ENCODE measurements at regions not wholly inside any gene's neighbourhood (a gene's known extent, or its start where the extent isn't known, plus 50 kb on each side); places are given as distances from the start of the nearest gene placed in this dataset.
"Not testable (repeated sequence)": the region's sequence is repeated elsewhere in the genome, so short reads cannot be mapped to it uniquely, and the experiment has no call there.

DNA sequence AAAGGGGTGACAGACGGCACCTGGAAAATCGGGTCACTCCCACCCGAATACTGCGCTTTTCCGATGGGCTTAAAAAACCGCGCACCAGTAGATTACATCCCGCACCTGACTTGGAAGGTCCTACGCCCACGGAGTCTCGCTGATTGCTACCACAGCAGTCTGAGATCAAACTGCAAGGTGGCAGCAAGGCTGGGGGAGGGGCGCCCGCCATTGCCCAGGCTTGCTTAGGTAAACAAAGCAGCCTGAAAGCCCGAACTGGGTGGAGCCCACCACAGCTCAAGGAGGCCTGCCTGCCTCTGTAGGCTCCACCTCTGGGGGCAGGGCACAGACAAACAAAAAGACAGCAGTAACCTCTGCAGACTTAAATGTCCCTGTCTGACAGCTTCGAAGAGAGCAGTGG is 234.2 kb upstream of the ANXA10 start:
- DNase-seq = not testable (repeated sequence)

DNA sequence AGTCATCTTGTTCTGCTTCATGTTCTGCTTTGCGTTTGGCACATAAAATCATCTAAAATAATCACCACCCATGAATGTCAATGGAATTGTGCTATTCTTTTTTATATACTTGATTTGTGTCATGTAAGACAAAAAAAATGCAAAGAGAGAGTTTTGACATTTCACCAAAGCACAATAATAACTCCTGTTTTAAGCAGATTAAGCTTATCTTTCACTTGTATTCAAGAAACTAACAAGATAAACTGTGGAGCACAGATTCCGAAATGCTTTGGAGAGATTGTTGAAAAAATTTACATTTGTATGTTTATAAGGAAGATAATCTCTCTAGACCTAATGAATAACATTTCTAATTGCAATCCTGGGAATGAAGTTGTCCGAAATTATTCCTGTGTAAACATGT is 225.1 kb upstream of the ANXA10 start:
- no peak for DNase-seq

DNA sequence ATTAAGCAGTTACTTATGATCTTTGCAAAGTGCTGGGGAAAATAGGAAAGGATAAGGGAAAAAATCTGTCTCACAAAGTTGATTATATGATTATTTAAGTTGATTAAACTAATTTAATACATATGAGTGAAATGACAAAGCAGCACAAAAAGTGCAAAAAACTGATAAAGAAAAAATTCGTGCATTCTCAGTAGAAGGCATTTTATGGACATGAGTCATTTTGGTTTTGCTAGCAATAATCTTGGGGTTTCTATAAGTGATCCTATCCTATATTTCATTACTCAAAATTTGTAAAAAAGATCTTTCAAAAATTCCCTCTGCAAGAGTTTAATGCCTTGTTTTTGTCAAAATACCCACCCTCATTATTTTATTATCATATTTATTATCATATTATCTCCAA is 224.2 kb upstream of the ANXA10 start:
- DNase-seq = no peak

DNA sequence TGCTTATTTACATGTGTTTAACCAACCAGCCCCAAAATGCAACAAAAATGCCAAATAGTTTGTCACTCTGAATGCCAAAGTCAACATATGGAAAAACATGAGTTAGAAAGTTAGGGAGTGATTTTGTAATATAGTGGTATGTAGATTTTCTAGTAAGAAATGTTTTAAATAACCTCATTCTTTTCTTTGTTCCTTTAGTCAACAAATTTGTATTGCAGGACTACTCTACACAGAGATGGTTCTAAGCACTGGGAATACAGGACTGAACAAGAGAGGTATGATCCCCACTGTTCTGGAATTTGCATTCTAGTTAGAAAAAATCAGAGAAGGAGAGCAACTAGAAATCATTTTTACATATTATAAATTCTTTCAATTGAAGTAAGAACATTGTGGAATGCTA is 218.8 kb upstream of the ANXA10 start:
- DNase-seq = no peak

DNA sequence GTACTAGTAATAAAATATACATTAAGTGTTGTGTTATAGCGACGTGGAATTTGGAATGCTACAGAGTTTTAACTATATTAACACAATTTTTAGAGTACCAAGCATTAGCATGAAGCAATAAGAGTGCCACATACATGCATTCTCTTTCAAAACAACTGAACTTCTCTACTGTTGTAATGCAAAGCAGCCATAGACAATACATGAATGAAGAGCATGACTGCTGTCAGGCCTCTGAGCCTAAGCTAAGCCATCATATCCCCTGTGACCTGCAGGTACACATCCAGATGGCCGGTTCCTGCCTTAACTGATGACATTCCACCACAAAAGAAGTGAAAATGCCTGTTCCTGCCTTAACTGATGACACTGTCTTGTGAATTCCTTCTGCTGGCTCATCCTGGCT is 216.2 kb upstream of the ANXA10 start:
- DNase-seq = not testable (repeated sequence)

DNA sequence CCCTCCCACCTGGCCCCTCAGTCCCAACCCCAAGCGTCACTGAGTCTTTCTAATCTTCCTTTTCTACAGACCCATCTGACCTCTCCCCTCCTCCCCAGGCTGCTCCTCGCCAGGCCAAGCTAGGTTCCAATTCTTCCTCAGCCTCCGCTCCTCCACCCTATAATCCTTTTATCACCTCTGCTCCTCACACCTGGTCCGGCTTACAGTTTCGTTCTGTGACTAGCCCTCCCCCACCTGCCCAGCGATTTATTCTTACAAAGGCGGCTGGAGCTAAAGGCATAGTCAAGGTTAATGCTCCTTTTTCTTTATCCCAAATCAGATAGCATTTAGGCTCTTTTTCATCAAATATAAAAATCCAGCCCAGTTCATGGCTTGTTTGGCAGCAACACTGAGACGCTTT is 214.5 kb upstream of the ANXA10 start:
- DNase-seq = not testable (repeated sequence)

DNA sequence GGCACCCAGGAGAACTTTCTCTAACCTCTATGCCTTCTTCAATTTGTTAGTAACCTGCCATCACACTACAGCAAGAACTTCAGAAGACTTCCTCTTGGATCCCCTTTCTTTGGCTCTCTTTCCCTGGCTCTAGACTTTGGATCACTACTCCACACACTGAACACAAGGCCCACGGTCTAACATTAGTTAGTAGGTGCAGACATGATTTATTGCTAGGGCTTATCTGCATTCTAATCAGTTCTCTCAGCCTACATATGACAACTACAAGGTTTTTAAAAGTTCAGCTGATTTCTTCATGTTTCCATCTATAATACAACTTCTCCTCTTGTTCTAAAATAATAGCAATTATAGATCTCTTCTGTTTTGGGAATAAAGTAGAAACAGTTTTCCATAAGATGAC is 209.1 kb upstream of the ANXA10 start:
- no peak for DNase-seq

DNA sequence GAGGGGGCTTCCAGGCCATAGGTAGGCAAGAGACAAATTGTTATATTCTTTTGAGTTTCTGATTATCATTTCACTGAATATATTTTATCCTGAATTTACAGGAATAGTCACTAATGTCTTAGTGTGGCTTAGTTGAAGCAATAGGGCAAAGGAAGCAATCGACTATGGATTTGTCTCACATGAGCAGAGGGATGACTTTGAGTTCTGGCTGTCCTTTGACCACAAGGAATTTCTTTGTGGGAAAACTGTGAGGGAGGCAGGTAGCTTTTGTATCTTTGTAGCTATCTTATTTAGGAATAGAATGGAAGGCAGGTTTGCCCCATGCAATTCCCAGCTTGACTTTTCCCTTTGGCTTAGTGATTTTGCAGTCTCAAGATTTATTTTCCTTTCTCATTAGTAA is 207.3 kb upstream of the ANXA10 start:
- DNase-seq = no peak

DNA sequence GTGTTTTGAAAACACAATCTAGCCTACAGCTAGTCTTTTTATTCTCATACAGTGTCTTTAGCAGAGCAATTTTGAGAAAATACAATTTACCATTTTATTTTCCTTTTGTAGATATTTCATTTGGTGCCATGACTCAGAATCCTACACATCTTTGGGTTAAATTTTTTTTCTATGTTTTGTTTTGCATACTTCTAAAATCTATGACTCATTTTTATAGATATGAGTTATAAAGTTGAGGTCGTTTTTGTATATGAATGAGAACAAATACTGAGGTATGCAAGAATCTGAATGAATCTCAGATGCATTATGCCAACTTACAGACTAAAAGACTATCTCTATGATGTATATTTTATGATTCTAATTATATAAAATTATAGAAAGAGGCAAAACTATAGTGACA is 206.5 kb upstream of the ANXA10 start:
- no peak for DNase-seq

DNA sequence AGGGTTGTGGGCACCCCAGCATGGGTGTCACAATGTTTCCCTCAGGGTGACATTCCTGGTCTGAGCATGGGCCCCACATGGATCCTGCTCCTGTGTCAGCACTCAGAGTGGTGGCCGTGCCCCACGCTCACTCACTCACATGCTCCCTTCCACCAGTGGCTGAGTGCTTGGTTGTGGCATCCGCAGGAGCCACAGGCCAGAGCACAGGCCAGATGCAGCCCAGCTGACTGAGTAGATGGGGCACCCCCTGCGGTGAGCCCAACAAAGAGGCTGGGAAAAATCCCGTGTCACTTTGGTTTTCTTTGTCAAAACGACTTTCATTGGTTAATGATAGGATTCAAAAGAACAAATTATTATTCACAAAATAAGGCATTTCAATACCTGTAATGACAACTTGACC is 204.6 kb upstream of the ANXA10 start:
- no peak for DNase-seq

DNA sequence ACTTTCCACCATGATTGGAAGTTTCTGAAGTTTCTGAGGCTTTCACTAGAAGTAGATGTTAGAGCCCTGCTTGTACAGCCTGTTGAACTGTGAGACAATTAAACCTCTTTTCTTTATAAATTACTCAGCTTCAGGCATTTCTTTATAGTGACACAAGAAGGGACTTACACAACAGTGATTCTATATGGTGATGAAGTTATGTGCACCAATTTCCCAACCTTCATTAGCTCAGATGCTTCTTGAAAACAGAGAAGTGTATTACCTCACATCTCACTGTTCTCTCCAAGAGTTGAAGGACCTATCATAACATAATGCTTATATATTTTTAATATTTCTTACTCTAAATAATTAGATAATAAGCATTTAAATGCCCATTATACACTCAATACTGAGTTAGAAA is 202.1 kb upstream of the ANXA10 start:
- DNase-seq = no peak

DNA sequence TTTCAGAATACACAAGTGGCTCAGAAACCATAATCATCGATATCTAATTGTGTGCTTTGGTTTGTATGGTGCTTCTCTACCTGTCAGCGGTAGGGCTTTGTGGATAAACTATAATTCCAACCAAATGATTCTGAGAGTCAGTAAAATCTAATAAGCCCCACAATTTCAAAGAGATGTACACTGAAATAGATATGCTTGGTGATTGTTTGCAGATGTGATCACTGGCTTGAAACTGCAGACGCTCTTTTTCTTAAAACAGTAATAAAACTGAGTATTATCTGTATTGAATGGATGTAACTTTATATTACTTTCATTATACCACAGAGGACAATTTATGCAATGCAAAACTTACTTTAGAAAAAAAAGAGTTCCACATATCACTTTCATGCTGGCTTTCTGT is 198.8 kb upstream of the ANXA10 start:
- no peak for DNase-seq

DNA sequence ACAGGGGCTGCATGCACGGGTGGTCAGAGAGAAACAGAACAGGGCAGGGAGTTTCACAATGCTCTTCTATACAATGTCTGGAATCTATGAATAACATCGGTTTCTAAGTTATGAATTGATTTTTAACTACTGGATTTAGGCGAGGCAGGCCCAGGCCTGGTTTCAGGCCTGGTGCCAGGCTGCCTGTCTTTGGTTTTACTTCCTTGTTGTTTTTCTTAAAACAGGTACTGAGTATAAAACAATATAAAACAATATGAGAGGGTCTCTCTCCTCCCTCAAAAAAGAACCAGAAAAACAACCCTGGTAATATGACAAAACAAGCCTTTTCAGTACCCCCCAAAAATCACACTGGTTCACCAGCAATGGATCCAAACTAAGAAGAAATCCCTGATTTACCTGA is 196.1 kb upstream of the ANXA10 start:
- DNase-seq = not testable (repeated sequence)

DNA sequence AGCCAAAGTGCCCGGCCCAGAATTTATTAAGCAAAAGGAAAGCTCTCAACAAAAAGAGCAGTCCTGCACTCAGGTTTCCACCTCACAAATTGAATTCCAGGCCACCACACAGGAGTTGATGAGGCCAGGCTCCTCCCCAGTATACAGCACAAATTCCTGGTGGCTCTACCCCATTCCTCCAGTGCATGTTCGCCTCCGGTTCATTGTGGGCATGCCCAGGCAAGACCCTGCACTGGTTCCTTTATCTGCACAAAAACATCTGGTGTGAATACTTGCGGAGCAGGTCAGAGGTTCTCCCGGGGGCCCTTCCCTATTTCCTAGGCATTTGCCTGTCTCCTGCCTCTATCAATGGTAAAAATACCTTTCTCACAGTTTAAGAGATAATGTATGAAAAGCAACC is 195.2 kb upstream of the ANXA10 start:
- DNase-seq = no peak

DNA sequence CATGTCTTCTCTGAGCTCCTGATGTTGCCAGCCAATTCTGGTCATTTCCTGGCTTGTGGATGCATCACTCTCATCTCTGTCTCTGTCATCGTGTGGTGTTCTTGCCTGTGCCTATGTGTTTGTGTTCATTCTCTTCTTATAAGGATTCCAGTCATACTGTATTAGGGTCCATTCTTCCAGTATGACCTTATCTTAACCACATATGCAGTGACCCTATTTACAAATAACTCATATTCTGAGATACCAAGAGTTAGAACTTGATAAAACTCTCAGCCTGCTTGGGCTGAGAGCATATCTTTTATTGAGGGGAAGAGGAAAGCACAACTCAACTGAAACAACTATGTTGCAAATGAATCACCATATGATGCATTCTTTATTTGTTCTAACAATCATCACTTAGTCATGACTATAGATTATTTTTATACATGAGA is 189.0 kb upstream of the ANXA10 start:
- no peak for DNase-seq

DNA sequence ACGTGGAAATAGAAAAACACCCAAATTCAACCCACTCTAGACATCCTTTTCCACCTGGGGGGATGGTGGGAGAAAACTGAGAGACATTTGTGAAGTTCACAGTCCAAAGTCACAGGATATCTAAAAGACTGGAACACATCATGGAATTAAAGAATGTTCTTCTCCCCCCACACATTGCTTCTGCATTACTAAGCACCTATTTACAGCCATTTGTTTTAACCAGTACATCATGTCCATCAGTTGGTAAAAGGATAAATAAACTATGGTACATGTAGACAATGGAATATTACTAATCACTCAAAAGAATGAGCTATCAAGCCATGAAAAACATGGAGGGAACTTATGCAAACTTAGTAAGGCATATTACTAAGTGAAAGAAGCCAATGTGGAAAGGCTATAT is 185.5 kb upstream of the ANXA10 start:
- DNase-seq = no peak

DNA sequence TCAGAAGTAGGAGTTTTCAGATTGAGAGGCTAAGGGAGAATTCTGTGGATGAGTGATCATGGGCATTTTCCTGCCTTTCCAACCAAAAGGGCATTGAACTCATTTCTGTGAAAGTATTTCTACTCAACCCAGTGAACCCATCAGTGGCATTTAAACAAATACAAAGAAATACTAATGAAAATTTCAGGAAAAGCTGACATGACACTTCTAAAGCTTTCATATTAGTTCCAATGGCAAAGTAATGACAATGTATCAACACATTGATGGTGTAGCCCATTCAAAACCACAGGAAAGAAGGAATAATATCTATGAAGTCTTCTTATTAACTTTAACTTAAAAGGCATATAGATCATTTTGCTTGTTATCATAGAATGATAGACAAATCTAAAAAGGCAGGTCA is 183.5 kb upstream of the ANXA10 start:
- DNase-seq = no peak

DNA sequence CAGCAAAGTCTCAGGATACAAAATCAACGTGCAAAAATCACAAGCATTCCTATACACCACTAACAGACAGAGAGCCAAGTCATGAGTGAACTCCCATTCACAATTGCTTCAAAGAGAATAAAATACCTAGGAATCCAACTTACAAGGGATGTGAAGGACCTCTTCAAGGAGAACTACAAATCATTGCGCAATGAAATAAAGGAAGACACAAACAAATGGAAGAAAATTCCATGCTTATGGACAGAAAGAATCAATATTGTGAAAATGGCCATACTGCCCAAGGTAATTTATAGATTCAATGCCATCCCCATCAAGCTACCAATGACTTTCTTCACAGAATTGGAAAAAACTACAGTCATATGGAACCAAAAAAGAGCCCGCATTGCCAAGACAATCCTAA is 179.8 kb upstream of the ANXA10 start:
- not testable (repeated sequence) for DNase-seq

DNA sequence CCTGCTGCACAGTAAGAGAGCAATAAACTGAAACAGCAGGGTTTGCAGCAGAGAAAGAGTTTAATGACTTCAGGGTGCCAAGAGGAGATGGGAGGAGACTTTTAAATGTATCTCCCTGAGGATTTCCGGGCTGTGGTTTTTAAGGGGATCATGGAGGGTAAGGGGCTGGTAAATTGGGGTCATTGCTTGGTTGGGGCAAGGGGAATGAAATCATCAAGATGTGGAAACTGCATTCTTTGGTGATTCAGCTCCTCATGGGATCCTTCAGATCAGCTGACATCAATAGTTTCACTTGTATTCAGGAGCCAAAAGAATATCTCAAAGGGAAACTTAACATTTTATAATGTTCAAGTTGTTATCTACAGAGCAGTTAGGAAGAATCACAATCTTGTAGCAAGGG is 174.3 kb upstream of the ANXA10 start:
- DNase-seq = no peak

DNA sequence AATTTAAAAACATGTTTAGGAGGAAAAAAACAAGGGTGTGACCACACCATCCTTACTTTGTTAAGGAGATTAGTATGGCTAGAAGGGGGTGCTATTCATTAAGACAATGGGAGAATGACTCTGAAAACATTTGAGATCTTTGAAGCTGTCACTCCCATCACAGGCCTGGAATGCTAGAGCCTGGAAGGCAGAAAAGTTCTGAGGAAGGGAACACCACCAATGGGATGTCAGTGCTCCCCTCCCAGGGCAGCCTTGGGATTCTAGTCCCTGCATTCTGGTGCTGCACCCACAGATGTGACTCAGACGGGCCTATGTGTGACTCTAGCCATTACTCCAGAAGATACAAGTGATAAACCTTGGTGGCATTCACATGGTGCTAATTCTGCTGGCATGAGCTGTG is 162.2 kb upstream of the ANXA10 start:
- DNase-seq = no peak

DNA sequence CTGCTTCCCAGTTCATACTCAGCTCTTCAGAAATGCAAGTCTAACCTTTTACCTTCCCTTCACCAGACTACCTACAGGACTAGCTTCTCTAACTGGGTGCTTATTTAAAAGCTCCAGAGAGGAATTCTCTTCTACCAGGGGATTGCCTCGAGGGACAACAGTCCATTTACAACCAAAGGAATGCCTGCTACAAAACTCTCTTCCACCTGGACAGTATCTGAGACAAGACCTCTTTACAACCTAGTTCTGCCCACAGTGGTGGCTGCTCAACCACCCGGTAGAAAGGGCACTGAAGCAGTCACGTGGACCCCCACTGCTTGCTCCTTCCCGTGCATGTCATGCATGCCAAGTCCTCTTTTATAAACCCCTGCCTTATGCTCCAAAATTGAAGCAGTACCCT is 158.1 kb upstream of the ANXA10 start:
- DNase-seq = no peak

DNA sequence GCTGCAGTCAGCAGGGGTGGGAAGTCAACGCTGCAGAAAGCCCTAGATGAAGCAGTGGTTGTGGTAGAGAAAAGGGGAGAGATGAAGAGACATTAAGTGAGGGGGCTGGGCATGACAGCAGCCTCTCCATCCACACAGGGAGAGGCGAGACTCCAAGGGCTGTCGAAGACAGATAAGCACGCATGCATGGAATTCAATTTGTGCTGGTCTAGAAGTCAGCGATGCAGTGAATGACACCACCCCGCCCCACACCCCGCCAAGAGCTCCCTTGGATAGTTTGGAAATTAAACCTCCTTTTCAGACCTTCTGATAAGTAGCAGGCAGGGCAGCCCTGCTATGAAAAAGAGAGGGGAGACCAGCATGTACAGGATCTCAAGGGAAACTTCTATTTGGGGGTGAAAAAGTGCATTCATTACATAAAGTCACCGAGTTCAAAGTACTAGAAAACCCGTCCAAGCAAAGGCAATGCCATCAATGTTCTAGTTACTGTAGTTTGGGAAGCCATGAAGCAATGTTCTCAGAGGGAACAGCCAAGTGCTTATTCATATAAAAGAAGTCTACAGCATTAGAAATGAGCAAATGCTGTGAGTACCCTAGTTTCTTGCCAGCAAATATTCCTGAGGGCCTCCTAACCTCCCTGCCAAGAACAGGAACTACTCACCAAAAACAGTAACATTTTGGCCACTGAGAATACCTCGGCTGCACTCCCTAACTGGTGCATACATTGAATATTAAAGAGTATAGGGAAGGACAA is 152.3 kb upstream of the ANXA10 start:
- DNase-seq = no peak

DNA sequence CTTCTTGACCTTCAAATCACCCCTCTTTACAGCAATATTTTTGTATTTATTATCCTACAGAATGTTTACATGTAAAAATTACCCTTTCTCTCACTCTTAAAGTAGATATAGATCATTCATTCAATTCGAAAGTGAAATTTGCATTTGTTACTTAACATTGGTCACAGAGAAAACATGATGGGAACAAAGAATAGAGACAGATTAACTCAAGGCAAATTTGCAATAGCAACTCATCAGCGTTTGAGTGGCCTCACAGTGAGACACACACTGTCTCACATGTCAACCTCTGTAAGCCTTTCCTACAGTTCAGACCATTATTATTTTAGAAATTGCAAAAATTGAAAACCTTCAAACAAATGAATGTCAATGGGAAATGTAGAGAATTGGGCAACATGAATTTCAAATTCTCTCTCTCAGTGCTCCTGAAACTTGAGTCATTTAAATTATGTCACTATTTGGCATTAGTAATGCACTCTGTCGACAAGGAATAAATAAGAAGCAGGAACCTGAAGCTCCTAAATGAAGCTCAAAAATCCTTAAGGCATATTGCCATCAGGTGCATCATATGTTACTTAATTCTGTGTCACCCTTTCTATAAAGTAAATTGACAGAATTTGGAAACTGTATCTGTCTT is 148.3 kb upstream of the ANXA10 start:
- no peak for DNase-seq

DNA sequence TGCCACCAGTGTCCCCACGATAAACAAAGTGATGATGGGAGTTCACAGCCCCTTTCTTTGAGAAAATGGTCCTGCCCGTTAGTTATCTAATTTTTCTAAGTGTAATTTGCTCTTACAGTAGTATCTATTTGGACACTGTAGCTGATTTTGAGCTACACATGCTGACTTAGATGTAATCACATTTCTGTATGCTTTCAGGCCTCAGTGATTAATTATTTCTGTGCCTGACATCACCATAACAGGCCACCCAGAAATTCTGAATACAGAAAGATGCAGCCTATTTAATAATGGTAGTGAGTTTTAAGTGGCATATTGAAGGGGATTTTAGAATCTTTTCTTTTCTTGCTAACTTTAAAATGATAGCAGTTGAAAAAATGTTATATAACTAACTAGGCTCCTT is 147.6 kb upstream of the ANXA10 start:
- DNase-seq = no peak

DNA sequence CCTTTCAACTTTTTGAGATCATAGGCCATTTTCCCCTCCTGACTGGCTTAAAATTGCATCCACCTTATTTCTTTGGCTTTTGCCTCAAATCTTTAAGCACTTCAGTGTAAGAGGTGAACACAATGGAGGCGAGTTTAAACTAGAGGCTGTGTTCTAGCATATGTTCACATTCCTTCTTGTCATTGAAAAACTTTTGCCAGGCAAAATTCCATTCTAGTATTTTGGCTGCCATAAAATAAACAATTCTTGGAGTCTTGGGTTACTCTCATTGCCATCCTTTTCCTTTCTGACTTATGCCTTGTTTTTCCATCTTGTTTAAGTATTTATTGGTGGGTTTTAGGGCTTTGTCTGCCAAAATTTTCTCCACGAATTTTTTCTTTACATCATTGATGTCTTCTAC is 137.3 kb upstream of the ANXA10 start:
- no peak for DNase-seq
